ENCODE measurements at regions not wholly inside any gene's neighbourhood (a gene's known extent, or its start where the extent isn't known, plus 50 kb on each side); places are given as distances from the start of the nearest gene placed in this dataset.
A peak's percentile ranks its signal among the peaks of the same experiment; 100 is the strongest.
"Not testable (repeated sequence)": the region's sequence is repeated elsewhere in the genome, so short reads cannot be mapped to it uniquely, and the experiment has no call there.

- H3K36me3 ChIP-seq, H3K27ac ChIP-seq, H3K4me3 ChIP-seq, H3K27me3 ChIP-seq, H3K9me3 ChIP-seq, H3K4me1 ChIP-seq: not testable (repeated sequence)
- DNase-seq, result peak in 1 of 2 donors; percentile 72
- 84% methylated on average over 20 of the region's 42 CpGs; no CpG with 5 or more reads in 1 of the 2 donors for WGBS, 2 donors
- ATAC-seq (ENCODE audit: low FRiP score in 2 of 2), result peak; percentile 9 to 19
These were observed 165.2 kb downstream of the POTEH start for GRCh38 chr22:15854978-15855377.

- not testable (repeated sequence) for H3K27ac ChIP-seq; H3K27me3 ChIP-seq; H3K4me1 ChIP-seq; H3K36me3 ChIP-seq; H3K4me3 ChIP-seq; H3K9me3 ChIP-seq; ATAC-seq (ENCODE audit: low FRiP score in 2 of 2)
- 89 to 92% methylated on average over 2 to 7 of the region's 11 CpGs for WGBS, 2 donors
- peak in 1 of 2 donors; percentile 5 for DNase-seq
These were observed 191.1 kb downstream of the POTEH start for GRCh38 chr22:15880926-15881325.

- DNase-seq; H3K27me3 ChIP-seq; H3K4me3 ChIP-seq; H3K27ac ChIP-seq; H3K4me1 ChIP-seq; ATAC-seq (ENCODE audit: low FRiP score in 2 of 2); H3K9me3 ChIP-seq; H3K36me3 ChIP-seq: not testable (repeated sequence)
- 80% methylated on average over 1 of the region's 2 CpGs; no CpG with 5 or more reads in 1 of the 2 donors for WGBS, 2 donors
These were observed 214.5 kb downstream of the POTEH start for GRCh38 chr22:15904326-15904725.

- not testable (repeated sequence) for H3K9me3 ChIP-seq; H3K4me1 ChIP-seq; DNase-seq; H3K36me3 ChIP-seq; H3K27ac ChIP-seq; H3K27me3 ChIP-seq; ATAC-seq (ENCODE audit: low FRiP score in 2 of 2); H3K4me3 ChIP-seq
- WGBS, 2 donors, result 70 to 100% methylated on average over 1 of the region's 1 CpG
These were observed 221.9 kb downstream of the POTEH start for GRCh38 chr22:15911704-15912103.

GRCh38 chr22:15919120-15919519 lies 229.3 kb downstream of the POTEH start:
- DNase-seq, H3K27ac ChIP-seq, H3K4me1 ChIP-seq, H3K36me3 ChIP-seq, H3K27me3 ChIP-seq, H3K9me3 ChIP-seq, H3K4me3 ChIP-seq: not testable (repeated sequence)
- 67% methylated on average over 1 of the region's 2 CpGs; no CpG with 5 or more reads in 1 of the 2 donors for WGBS, 2 donors
- peak in 1 of 2 donors; percentile 68 for ATAC-seq (ENCODE audit: low FRiP score in 2 of 2)

DNA sequence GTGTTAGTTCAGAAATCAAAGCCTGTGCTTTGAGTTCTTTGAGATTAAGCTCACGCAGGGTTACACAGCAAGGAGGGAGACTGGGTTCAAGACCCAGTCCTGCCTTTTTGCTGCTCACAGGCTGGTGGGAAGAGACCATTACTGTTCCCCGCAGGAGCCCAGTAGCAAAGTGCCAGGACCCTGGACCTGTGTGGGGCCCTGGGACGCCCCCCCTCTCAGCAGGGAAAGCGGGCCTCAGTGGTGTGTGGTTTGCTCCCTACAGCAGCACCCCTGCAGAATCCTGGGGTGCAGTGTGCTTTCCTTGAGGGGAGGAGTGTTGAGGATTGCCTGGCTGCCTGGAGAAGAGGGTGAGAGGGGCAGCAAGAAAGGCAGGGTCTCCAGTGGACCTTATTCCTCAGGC lies 231.1 kb downstream of the POTEH start:
- H3K36me3 ChIP-seq, H3K27me3 ChIP-seq, H3K27ac ChIP-seq, H3K4me3 ChIP-seq, H3K9me3 ChIP-seq, H3K4me1 ChIP-seq: not testable (repeated sequence)
- 74% methylated on average over 4 of the region's 4 CpGs; no CpG with 5 or more reads in 1 of the 2 donors for WGBS, 2 donors
- DNase-seq (peak in 1 of 2 donors; percentile 13), ATAC-seq (ENCODE audit: low FRiP score in 2 of 2) (peak; percentile 5 to 36)

GRCh38 chr22:15922132-15922531 lies 232.3 kb downstream of the POTEH start:
- peak; percentile 23 for ATAC-seq (ENCODE audit: low FRiP score in 2 of 2)
- not testable (repeated sequence) for H3K4me3 ChIP-seq, H3K27me3 ChIP-seq, H3K4me1 ChIP-seq, H3K27ac ChIP-seq, H3K36me3 ChIP-seq, H3K9me3 ChIP-seq
- peak in 1 of 2 donors; percentile 8 for DNase-seq

- WGBS, 2 donors, result 64% methylated on average over 4 of the region's 5 CpGs; no CpG with 5 or more reads in 1 of the 2 donors
- H3K27me3 ChIP-seq; ATAC-seq (ENCODE audit: low FRiP score in 2 of 2); H3K4me1 ChIP-seq; H3K27ac ChIP-seq; DNase-seq; H3K9me3 ChIP-seq; H3K36me3 ChIP-seq; H3K4me3 ChIP-seq: not testable (repeated sequence)
These were observed 232.8 kb downstream of the POTEH start for GRCh38 chr22:15922666-15923065.

DNA sequence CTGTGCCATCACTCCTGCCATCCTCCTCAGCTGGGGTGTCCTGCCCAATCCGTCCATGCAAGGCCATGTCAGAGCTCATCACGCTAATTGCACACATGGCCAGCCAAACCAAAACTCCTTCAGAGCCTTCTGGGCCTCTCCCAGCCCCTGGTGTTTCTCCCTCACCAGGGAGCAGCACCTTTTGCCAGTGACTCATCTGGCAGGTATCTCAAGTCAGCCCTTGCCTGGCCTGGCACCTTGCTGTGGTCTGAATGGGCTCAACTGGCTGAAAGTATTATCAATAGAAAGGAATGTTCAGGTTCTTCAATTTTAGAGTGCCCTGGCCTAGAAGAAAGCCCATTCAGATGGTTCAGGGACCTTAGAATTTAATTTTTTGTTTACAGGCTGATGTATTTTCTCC lies 235.0 kb downstream of the POTEH start:
- not testable (repeated sequence) for H3K4me1 ChIP-seq; H3K4me3 ChIP-seq; H3K27me3 ChIP-seq; H3K9me3 ChIP-seq; H3K36me3 ChIP-seq; DNase-seq; H3K27ac ChIP-seq; ATAC-seq (ENCODE audit: low FRiP score in 2 of 2)
- 0% methylated on average over 2 of the region's 2 CpGs; no CpG with 5 or more reads in 1 of the 2 donors for WGBS, 2 donors

DNA sequence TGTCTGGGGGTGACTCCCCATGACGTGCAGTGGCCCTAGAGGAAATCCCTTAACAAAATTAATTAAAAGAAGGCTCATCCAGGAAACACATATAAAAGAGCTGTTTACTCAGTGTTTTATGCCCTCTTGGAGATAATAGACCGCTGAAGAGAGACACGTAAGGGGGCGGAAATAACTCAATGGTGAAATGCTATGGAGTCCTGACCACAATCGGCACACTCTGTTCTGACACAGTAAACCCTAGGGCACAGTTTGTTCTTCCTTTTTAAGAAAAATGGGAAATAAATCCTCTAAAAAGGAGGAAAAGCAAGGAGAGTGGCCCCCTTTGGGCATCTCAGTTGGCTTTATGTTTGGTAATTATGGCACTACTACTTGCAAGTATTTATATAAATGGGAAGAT lies 237.3 kb downstream of the POTEH start:
- not testable (repeated sequence) for ATAC-seq (ENCODE audit: low FRiP score in 2 of 2)

More for the DNA sequence above, 237.3 kb downstream of the POTEH start:
- not testable (repeated sequence) for H3K9me3 ChIP-seq, H3K27me3 ChIP-seq, H3K27ac ChIP-seq, H3K4me1 ChIP-seq, DNase-seq, H3K4me3 ChIP-seq, H3K36me3 ChIP-seq
- WGBS, 2 donors, result 86 to 92% methylated on average over 4 of the region's 5 CpGs

Small RNAs in the stretch of these regions (small RNA-seq; reads per million reads assigned to genes)
- 0 reads per million in 4 donors for gene AP000522.1
